Endothelial cell (in vitro differentiated cells): ENCODE measurements at regions not wholly inside any gene's neighbourhood (a gene's known extent, or its start where the extent isn't known, plus 50 kb on each side); places are given as distances from the start of the nearest gene placed in this dataset.

Source experiments
- DNase-seq: peaks from one replicate; pipeline ENCODE4 v3.0.0; 2021; ENCODE audit warnings: low spot score
- H3K27ac Mint-ChIP-seq: one replicate; pipeline ENCODE4 v1.8.0; 2021; ENCODE audit warnings: mixed read lengths, inconsistent platforms; ENCODE audit not compliant: unreplicated experiment
- H3K27me3 Mint-ChIP-seq: one replicate; pipeline ENCODE4 v1.8.0; 2021; ENCODE audit warnings: mild to moderate bottlenecking, moderate library complexity, mixed read lengths, inconsistent platforms; ENCODE audit not compliant: unreplicated experiment
- H3K36me3 Mint-ChIP-seq: one replicate; pipeline ENCODE4 v1.8.0; 2021; ENCODE audit warnings: mild to moderate bottlenecking, low read depth, mixed read lengths, inconsistent platforms; ENCODE audit not compliant: unreplicated experiment
- H3K4me1 Mint-ChIP-seq: one replicate; pipeline ENCODE4 v1.8.0; 2021; ENCODE audit warnings: mild to moderate bottlenecking, mixed read lengths, inconsistent platforms; ENCODE audit not compliant: unreplicated experiment
- H3K4me3 Mint-ChIP-seq: one replicate; pipeline ENCODE4 v1.8.0; 2021; ENCODE audit warnings: mild to moderate bottlenecking, mixed read lengths, inconsistent platforms; ENCODE audit not compliant: unreplicated experiment
- H3K9me3 Mint-ChIP-seq: one replicate; pipeline ENCODE4 v1.8.0; 2021; ENCODE audit warnings: mixed read lengths, inconsistent platforms; ENCODE audit not compliant: unreplicated experiment
- TF ChIP-seq, protein P1 (sequence below): fragments of 200-600 bp; sonication (generic); IDR thresholded peaks from one replicate; pipeline ENCODE4 v1.5.0; 2021; ENCODE audit warnings: antibody characterized with exemption; ENCODE audit not compliant: unreplicated experiment

DNA sequence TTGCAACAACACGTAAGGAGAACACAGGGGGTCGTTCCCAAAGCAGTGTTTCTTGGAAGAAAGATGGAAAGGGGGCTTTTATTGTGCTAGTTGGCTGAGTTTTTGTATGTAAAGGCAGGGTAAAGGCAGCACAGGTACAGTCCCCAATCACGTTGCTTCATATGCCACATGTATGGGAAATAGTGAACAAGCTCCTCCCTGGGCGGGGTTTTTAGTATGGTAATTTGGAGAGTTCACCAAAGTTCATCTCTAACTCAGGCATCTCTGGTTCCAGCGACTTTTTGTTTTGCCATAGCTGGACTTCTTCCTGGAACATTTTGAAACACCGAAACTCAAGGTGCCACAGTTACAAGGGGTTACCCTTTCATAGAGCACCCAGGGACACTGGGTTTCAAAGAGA lies 133.9 kb downstream of the CAAP1 start:
- Mint-ChIP-seq H3K4me1 (no peaks in the 10 kb centered on the region), H3K9me3 (no peaks in the 10 kb centered on the region), H3K36me3 (no peaks in the 10 kb centered on the region), H3K27me3 (no peaks in the 10 kb centered on the region), H3K4me3 (no peak overlapping the region), H3K27ac (no peak overlapping the region)
- DNase-seq, result no peak
- TF ChIP-seq, protein P1, sequence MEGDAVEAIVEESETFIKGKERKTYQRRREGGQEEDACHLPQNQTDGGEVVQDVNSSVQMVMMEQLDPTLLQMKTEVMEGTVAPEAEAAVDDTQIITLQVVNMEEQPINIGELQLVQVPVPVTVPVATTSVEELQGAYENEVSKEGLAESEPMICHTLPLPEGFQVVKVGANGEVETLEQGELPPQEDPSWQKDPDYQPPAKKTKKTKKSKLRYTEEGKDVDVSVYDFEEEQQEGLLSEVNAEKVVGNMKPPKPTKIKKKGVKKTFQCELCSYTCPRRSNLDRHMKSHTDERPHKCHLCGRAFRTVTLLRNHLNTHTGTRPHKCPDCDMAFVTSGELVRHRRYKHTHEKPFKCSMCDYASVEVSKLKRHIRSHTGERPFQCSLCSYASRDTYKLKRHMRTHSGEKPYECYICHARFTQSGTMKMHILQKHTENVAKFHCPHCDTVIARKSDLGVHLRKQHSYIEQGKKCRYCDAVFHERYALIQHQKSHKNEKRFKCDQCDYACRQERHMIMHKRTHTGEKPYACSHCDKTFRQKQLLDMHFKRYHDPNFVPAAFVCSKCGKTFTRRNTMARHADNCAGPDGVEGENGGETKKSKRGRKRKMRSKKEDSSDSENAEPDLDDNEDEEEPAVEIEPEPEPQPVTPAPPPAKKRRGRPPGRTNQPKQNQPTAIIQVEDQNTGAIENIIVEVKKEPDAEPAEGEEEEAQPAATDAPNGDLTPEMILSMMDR, result no peak

DNA sequence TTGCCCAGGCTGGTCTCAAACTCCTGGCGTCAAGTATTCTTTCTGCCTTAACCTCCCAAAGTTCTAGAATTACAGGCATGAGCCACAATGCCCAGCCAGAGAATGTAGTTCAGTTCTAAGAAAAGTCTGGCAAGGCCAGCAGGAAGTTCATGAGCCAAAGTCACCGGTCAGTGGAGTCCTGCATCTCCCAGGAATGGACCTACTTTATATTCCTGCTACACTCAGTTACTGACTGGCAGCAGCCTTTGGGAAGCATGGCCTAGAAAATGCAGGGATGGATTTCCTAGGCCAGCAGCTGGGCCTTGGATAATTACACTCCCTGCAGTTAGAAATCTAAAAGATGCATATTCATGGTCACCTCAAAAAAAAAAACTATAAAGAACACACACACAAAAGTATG lies 135.7 kb downstream of the CAAP1 start:
- no peak overlapping the region for H3K4me3 Mint-ChIP-seq
- H3K9me3 Mint-ChIP-seq, result no peaks in the 10 kb centered on the region
- no peak overlapping the region for H3K27ac Mint-ChIP-seq
- TF ChIP-seq, protein P1, result no peak
- H3K36me3 Mint-ChIP-seq, result no peaks in the 10 kb centered on the region
- no peaks in the 10 kb centered on the region for H3K27me3 Mint-ChIP-seq
- H3K4me1 Mint-ChIP-seq, result no peaks in the 10 kb centered on the region
- DNase-seq, result no peak

DNA sequence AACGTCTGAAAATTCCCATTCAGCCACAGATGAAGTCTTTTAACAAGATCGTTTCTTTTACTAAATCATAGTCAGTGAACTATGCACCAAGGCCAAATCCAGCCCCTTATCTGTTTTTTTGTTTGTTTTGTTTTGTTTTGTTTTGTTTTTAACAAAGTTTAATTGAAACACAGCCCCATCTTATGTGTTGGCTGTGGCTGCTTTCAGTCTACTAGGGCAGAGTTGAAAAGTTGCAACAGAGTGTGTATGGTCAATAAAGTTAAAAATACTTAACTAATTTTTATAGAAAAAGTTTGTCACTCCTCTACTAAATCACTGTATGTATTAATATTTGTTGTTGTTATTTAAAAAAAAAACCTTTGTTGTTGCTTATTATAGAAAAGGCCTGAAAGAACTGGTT lies 137.1 kb downstream of the CAAP1 start:
- Mint-ChIP-seq H3K9me3 (no peaks in the 10 kb centered on the region), H3K27ac (no peak overlapping the region), H3K27me3 (no peaks in the 10 kb centered on the region), H3K4me1 (no peaks in the 10 kb centered on the region), H3K36me3 (no peaks in the 10 kb centered on the region), H3K4me3 (no peak overlapping the region)
- no peak for DNase-seq
- TF ChIP-seq, protein P1, result no peak

DNA sequence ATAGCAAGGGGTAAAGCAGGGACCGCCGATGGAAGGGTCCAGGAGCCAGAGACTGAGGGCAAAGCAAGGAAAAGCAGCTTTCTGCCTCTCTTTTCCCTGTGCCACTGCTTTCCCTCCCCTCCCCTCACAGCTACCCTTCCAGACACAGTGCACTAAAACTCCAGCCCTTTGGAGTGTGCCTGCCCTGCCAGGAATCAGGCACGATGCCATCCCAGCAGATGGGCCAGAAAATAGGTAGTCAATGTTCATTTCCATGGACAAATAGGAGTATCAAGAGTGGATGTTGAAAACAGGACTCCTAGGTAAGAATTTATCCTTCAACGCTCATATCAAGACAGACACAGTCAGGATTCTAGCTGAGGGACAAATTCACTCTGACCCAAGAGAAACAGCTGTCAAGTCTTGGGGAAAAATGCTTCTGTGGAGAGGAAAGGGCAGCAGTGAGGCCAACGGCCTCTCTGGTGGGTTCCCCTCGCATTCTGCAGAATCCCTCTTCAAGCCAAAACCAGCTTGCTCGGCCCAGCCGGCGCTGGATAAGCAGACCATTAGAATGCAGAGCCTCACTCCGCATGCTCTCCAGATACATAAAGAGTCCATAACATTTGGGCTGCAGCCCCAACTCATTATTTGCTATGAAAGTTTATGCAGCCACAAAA lies 138.0 kb downstream of the CAAP1 start:
- no peak for DNase-seq
- TF ChIP-seq, protein P1, result no peak
- H3K4me1 Mint-ChIP-seq, result no peaks in the 10 kb centered on the region
- no peaks in the 10 kb centered on the region for H3K36me3 Mint-ChIP-seq
- no peaks in the 10 kb centered on the region for H3K27me3 Mint-ChIP-seq
- no peak overlapping the region for H3K27ac Mint-ChIP-seq
- H3K4me3 Mint-ChIP-seq, result no peak overlapping the region
- no peaks in the 10 kb centered on the region for H3K9me3 Mint-ChIP-seq

DNA sequence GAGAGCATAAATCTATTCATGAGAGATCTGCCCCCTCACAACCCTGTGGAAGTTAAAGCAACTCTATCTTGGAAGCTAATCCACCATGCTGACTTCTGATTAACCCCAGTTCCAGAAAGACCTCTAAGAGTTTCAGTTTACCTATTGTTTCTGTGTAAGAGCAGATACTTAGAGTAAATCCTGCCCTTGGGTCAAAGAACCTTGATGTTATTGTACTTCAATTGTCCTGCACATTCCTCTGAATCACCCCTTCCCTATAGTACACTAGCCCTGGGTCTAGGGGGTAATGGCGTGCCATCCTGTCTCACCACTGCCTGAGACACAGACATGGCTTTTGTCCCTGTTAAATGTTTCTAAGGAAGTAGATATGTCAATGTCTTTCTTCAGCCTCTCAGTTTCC lies 138.6 kb downstream of the CAAP1 start:
- Mint-ChIP-seq H3K4me3 (no peak overlapping the region), H3K27me3 (no peaks in the 10 kb centered on the region), H3K9me3 (no peaks in the 10 kb centered on the region), H3K27ac (no peak overlapping the region), H3K36me3 (no peaks in the 10 kb centered on the region), H3K4me1 (no peaks in the 10 kb centered on the region)
- no peak for DNase-seq
- TF ChIP-seq, protein P1, result no peak
